CD4-positive, alpha-beta T cell treated with Interferon gamma for 1 hour (primary cell): ENCODE measurements at regions not wholly inside any gene's neighbourhood (a gene's known extent, or its start where the extent isn't known, plus 50 kb on each side); places are given as distances from the start of the nearest gene placed in this dataset.
"Not testable (repeated sequence)": the region's sequence is repeated elsewhere in the genome, so short reads cannot be mapped to it uniquely, and the experiment has no call there.

Source experiments
- DNase-seq: peaks from one replicate; pipeline ENCODE4 v3.0.0-alpha.2; 2020

DNA sequence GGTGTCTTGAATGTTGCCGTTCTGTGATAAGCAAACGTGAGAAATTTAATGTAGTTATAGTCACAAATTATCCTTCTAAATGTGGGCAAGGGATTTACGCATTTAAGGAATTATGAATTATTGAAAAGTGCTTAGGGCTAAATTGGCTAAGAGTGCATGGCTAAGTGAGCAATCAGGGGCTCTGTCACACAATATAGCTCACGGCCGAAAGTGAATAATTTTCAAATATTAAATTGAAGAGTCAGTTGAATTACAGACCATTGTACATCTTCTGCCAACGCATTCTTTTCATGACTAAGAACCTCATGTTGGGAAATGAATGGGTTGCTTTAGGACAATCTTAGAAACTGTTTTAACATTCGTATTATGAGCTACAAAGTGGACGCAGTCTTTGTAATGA is 1832.9 kb upstream of the LRRTM1 start:
- no peak for DNase-seq

DNA sequence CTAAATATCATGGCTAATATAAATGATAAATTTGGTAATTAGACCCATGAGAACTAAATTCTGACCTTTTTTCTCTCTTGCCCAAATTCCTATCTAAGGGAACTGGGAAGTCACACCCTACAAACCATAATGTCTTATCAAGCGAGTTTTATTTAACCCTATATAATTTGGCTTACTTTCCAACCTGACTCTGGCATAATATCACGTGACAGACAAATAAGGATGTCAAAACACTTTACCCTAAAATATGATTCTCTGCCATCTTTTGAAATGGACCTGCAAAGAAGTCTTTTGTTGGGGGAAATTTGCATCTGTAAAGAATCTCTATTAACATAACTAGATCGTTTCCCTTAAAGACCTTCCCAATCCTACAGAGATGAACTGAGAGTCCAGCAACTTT is 1823.5 kb upstream of the LRRTM1 start:
- no peak for DNase-seq

DNA sequence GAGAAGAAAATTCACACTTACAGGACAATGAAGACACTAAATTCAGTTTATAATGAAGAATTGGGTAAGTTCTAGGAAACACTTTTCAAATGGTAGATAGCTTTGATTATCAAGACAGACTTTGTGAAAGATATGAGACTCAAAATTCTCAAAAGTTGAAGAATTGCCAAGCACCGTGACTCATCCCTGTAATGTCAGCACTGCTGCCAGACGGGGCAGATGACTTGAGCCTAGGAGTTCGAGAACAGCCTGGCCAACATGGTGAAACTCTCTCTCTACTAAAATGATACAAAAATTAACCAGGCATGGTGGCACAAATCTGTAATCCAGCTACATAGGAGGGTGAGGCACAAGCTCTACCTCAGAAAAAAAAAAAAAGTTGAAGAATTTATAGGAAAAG is 1820.1 kb upstream of the LRRTM1 start:
- no peak for DNase-seq

GRCh38 chr2:82120654-82121053 is 1816.1 kb upstream of the LRRTM1 start:
- DNase-seq, result no peak

DNA sequence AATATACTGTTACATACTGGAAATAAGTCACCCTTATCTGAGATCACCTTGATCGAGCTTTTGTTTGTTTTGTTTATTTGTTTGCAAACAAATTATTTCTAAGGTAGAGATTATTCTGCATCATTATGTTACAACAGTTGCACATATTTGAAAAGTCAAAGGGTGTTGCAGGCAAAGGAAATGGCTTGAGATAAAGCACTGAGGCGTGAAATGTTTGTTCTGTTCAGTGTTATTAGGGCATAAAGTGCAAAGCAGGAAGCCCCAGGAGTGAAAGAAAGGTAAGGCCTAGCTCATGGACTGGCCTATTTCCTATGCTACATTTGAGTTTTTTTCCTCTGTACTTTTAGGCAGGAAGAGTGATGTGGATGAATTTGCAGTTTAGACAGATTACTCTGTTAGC is 1815.6 kb upstream of the LRRTM1 start:
- no peak for DNase-seq

DNA sequence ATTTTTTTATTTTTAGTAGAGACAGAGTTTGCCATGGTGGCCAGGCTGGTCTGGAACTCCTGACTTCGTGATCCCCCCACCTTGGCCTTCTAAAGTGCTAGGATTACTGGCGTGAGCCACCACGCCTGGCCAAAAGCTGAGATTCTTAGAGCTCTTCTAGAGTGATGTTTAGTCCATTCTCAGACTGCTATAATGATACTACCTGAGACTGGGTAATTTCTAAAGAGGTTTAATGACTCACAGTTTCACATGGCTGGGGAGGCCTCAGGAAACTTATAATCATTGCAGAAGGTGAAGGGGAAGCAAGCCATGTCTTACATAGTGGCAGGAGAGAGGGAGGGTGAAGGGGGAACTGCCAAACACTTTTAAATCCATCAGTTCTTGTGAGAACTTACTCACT is 1804.9 kb upstream of the LRRTM1 start:
- DNase-seq, result no peak

DNA sequence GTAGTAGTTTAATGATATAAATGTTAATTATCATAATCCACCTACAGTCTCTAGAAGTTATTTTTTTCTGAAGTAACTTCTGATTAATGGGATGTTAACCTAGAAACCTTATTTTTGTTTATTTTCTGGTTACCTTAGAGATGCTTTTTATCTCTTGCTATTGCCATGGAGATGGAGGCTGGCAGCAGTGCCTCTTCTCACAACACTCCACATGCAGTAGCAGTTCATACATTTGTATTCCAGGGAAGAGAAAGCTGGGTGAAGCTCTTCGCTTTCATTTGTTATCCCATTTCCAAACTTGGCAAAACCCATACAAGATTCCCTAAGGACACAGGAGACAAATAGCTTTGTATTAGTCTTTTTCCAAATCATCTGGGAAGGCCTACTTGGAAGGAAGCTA is 1794.1 kb upstream of the LRRTM1 start:
- no peak for DNase-seq

GRCh38 chr2:82089518-82089917 is 1785.0 kb upstream of the LRRTM1 start:
- no peak for DNase-seq

GRCh38 chr2:82084679-82085392 is 1780.3 kb upstream of the LRRTM1 start:
- DNase-seq, result no peak

GRCh38 chr2:82075875-82076274 is 1771.3 kb upstream of the LRRTM1 start:
- DNase-seq, result no peak

DNA sequence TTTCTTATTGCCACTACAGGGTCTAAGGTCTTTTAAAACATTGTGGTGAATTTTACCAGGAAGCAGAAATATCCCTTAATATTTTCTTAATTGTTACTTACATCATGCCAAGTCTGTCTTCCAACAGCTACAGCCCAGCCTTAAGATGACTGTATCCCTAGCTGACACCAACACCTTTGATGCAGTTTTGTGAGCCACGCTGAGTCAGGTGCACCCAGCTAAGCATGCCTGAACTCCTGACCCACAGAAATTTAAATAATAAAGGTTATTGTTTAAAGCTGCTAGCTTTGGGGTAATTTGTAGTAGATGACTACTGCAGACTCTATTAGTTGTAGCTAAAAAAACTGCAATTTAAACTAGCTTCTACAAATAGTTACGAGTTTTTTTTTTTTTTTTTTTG is 1757.9 kb upstream of the LRRTM1 start:
- no peak for DNase-seq

DNA sequence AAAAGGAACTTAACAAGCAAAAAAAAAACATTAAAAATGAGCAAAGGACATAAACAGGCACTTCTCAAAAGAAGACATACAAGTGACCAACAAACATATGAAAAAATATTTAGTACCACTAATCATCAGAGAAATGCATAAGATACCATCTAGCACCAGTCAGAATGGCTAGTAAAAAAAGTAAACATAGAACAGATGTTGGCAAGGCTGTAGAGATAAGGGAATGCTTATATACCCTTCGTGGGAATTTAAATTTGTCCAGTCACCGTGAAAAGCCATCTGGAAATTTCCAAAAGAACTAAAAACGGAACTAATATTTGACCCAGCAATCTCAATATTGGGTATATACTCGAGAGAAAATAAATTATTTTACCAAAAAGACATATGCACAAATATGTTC is 1751.3 kb upstream of the LRRTM1 start:
- no peak for DNase-seq

GRCh38 chr2:82043867-82044266 is 1739.3 kb upstream of the LRRTM1 start:
- no peak for DNase-seq

- no peak for DNase-seq
Observed at GRCh38 chr2:82027921-82028615, 1723.5 kb upstream of the LRRTM1 start.

DNA sequence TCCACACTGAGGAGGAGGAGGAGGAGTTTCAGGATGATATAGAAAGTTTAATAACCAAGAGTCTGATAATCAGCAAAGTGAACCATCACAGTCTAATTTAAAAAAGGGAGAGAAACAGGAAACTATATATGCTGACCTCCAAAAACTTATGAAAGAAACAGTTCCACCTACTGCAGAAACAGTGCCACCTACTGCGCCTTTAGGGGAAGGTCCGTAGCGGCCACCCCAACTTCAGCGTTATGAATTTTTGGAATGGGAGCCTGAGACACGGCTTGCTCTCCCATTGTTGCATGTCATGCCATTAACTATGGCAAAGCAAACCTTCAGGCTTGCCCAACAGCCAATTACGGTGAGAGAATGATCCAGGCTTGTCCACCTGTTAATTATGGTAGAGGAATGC is 1719.2 kb upstream of the LRRTM1 start:
- no peak for DNase-seq

- no peak for DNase-seq
Observed at GRCh38 chr2:82013641-82014040, 1709.1 kb upstream of the LRRTM1 start.

GRCh38 chr2:82007071-82007664 is 1702.6 kb upstream of the LRRTM1 start:
- no peak for DNase-seq

DNA sequence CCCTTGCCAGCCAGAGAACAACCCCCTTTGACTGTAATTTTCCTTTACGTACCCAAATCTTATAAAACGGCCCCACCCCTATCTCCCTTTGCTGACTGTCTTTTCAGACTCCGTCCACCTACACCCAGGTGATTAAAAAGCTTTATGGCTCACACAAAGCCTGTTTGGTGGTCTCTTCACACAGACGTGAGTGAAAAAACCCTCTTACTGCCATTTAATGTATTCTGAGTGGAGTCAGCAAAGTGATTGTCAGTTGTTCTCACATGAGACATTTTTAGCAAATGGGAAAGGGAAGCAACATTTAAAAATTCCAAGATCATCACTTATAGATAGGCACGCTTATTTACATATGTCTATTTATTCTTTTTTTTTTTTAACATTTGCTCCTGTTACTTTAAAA is 1701.3 kb upstream of the LRRTM1 start:
- DNase-seq, result not testable (repeated sequence)

DNA sequence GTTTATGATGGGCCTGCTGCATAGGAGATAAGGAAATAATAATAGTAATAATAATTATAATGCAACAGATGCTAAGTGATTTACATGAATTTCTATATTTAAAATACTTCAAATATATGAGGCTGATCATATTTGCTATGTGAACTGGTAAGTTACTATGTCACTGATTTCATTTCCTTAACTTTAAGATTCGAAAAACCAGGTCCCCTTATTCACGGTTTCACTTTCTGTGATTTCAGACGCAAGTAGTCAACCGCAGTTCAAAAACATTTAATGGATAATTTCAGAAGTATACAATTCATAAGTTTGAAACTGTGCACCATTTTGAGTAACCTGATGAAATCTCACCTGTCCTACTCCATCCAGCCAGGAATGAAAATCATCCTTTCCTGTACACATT is 1697.1 kb upstream of the LRRTM1 start:
- no peak for DNase-seq

GRCh38 chr2:82000606-82001005 is 1696.1 kb upstream of the LRRTM1 start:
- DNase-seq, result no peak

DNA sequence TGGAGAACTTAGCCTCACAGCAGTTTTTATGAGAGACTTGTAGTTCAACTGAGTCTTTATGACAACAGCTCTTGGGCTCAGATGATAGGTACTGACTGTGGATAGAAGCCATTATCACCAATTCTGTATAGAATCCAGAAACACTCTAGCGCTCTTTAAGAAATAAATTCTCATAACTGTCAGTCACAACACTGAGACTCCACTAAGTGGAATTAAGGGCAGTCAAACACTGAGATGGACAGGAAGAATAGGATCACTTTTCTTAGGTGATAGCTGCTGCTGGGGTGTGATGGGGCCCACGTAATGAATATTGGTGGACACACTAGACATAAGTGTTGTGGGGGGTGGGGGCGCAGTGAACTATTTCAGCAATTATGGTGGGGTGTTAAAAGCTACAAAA is 1691.8 kb upstream of the LRRTM1 start:
- no peak for DNase-seq

DNA sequence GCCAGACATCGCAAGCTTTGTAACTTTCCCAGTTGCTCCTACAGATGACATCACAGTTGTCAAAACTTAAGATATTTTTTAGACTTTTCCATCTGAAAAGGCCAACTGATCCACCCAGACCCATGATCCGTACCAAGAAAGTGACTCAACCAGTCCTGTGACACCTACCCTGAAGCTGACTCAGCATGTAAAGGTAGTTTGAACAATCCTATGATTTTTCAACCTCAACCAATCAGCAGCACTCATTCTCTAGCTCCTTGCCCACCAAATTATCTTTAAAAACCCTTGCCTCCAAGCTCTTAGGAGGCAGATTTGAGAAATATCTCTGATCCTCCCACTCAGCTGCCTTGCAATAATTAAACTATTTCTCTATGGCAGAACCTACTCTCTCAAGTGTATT is 1686.7 kb upstream of the LRRTM1 start:
- no peak for DNase-seq

DNA sequence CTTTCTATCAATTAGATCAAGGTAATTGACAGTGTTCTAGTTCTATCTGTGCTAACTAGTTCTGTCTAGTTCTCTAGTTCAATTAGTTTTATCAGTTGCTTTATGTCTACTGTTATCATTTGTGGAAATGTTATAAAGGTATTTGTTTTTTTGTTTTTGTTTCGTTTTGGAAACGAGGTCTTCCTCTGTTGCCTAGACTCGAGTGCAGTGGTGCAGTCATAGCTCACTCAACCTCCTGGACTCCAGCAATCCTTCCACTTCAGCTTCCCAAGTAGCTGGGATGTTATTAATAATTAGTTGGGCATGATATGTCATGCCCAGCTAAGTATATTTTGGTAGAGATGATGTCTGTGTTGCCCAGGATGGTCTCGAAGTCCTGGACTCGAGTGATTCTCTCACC is 1682.8 kb upstream of the LRRTM1 start:
- DNase-seq, result no peak

GRCh38 chr2:81984969-81985637 is 1680.6 kb upstream of the LRRTM1 start:
- no peak for DNase-seq
